ENCODE measurements at regions not wholly inside any gene's neighbourhood (a gene's known extent, or its start where the extent isn't known, plus 50 kb on each side); places are given as distances from the start of the nearest gene placed in this dataset.
"Not testable (repeated sequence)": the region's sequence is repeated elsewhere in the genome, so short reads cannot be mapped to it uniquely, and the experiment has no call there.

- not testable (repeated sequence) for TF ChIP-seq CTCF, POLR2A, POLR2AphosphoS5 (IDR thresholded peaks at IDR 0.05)
Observed at GRCh38 chr21:27860314-27860955, 893.5 kb upstream of the ADAMTS5 start.

All from transverse colon (tissue), 4 donors.